Bone marrow (tissue), 2 donors: ENCODE measurements at regions not wholly inside any gene's neighbourhood (a gene's known extent, or its start where the extent isn't known, plus 50 kb on each side); places are given as distances from the start of the nearest gene placed in this dataset.

Experiments
- DNase-seq, 2 donors: peaks; one replicate each; lab custom pipeline; 2025; lab: John Stamatoyannopoulos, UW

DNA sequence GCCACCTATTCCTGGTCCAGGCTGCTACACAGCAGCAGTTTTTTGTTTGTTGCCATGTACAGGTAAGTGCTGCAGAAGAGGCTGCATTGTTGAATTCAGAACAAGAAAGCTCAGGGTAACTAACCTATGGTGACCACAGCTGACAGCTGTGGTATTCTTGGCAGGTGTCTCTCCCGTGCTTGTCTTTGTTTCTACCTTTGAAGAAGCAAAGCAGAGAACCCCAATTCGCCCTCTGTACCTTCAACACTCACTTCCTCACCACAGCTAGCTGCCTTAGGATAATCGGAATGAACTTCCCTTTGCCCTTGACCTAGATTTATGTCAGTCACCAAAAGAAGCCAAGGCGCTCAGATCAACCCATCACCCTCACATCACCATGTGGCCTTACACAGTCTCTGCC is 1703.3 kb upstream of the SLC10A2 start:
- no peak for DNase-seq

DNA sequence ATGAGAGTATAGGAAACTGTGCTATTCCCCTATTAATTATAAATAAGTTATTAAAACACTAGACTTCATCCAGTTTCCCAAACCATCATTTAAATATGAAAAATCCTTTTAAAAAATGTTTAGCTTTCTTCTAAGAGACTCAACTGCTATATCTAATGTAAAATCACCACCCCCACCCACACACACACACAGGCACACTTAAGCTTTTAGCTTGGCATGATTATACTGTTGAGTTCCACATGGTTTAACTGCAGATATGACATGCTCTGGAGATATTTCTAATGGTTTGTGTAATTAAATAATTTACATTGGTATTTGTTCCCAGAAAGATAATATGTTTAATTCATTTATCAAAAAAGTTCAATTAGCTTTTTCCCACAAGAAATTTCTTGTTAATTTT is 1700.1 kb upstream of the SLC10A2 start:
- no peak for DNase-seq

DNA sequence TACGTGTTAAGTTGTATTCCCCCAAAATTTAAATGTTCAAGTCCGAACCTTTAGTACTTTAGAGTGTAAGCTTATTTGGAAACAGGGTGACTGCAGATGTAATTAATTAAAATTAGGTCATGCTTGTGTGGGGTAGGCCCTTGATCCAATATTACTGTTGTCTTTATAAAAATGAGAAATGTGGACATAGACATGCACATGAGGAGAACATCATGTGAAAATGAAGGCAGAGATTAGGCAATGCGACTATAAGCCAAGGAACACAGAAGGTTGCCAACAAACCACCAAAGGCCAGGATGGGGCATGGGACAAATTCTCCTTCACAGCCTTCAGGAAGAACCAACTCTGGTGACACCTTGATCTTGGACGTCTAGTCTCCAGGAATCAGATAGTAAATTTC is 1698.4 kb upstream of the SLC10A2 start:
- no peak for DNase-seq

DNA sequence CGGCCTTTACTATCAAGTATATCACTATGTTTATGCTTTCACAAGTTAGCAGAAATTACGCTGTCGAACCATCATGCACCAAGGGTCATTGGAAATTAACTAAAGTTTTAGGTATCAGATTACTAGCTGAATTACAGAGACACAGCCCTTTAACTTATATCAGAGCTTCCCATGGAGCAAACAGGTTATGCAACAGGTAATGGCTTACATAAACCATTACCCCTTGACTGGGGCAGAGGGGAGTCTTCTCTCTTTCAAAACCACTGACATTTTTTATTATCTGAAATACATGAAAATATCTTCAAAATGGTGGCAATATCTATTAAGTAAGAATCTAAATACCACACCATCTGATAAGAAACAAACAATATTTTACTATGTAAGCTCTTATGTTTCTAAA is 1692.9 kb upstream of the SLC10A2 start:
- no peak for DNase-seq

DNA sequence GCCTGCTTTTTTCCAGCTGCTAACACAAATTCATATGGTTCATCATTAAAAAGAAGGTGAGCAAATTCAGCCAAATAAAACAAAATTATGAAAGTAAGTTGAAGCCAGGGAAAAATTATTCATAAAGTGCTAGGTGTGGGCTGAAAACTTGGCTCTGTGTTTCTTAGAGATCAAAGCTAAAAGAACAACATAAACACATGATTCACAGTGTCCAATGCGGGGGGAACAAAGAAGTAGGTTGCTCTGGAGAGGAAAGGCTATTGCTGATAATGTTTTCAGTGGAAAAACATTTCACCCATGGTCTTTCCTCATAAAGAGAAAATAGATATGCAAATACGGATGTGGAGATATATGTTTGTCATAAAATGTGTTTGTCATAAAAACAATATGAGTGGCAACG is 1691.5 kb upstream of the SLC10A2 start:
- DNase-seq = no peak

DNA sequence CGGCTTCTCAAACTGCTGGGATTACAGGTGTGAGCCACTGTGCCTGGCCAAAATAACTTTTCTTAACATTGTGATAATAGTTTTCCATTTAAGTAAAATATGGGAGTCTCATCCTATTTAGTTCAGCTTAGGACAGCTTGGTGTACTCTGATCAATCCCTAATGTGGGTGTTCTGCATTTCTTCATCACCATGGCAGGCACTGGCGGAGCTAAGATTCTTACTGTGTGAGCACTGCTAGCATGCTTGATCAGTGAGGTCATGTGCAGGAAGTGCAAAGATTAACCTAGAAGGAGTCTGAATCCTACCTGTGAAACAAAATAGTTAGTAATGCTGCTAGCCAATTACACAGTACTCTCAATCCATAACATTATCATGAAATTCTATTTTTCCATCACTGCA is 1684.2 kb upstream of the SLC10A2 start:
- DNase-seq = no peak

DNA sequence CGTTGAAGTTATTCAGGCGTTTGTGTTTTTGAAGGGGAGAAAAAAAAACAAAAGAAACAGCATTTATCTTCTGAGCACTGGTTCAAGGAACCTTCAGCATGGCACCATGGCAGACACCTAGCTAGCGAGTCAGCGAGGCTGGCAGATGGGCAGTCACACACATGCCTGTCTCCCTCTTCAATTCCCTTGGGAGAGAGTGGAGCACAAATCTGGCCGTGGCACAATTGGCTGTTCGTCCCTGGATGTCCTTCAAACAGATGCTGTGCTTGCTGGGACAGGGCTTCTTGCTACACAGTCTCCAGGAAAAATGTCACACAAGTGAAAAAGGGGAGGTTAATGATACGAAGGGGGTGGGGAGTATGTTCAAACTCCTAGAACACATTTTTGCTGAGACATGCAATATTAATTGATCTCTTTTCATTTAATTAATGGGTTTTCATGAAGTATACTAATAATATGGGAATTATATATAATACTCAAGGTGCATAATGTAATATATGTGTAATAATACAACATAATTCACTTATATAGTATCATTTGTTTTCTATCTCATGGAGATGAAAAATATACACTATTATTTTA is 1674.5 kb upstream of the SLC10A2 start:
- DNase-seq = no peak

DNA sequence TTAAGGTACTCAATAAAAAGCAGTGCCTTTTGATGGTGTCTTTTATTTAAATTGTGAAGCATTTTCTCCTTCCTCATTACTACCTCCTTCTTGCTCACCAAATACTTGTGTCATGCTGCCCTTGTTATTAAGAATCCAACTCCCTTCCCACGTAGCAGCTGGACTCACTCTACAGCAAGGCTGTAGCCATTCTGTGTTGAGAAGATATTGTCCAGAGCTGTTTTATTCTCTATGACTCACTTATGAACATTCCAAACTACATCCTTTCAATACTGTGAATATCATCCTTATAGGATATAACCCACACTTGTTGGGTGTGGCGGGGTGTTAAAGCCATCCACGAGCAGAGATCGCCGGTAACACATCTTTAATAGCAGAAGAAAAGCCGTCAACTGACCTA is 1671.5 kb upstream of the SLC10A2 start:
- DNase-seq = no peak

DNA sequence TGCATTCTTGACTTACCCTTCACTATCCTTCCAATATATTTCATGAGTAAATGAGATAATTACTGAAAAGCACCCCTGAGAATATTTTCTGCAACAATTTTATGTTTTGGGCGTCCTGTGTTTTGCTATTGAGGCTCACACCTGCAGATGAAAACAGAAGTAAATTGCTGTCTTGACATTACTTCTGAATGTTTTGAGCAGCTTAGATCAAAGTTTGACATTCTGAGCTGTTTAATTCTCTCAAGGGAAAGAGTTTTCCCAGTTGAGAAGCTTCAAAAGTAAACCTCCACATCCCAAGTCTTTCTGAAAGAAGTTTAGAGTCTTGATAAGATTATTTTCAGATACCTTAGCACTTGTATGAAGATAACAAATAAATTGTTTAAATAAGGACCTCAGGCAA is 1667.2 kb upstream of the SLC10A2 start:
- DNase-seq = no peak

DNA sequence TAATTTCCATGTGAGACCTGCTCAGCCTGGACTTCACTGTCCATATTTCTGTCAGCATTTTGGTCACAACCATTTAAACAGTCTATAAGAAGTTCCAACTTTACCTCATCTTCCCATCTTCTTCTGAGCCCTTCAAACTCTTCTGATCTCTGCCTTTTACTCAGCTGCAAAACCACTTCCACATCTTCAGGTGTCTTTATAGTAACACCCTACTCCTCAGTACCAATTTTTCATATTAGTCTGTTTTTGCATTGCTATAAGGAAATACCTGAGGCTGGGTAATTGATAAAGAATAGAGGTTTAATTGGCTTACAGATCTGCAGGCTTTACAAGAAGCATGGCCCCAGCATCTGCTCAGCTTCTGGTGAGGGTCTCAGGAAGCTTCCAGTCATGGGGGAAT is 1648.9 kb upstream of the SLC10A2 start:
- no peak for DNase-seq

DNA sequence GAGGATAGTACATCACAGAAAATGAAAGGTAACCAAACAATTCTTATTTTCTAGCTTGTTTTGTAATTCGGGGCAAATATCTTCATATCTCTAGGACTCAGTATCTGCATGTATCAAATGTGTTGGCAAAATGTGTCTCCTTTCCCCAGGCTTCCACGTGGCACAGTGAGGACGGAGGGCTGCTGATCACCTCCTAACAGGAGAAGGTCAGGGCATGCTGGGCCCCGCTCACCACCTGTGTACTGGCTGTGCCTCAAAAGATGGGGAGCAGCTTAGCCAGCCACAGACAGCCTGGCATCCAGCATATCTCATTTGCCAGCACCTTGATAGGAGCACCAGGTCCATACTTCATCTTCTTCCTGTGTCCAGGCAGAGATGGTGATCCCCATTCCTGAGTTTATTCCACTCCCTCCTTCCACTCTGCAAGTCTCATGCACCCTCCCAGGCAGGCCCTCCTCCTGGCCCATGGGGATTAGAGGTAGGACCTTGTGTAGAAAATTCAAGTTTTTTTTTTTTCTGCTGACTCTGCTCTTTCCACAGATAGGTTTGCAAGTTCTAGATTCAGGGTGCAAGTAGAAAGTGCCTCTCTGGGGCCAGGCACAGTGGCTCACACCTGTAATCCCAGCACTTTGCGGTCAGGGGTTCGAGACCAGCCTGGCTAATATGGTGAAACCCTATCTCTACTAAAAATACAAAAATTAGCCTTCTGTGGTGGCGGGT is 1639.0 kb upstream of the SLC10A2 start:
- DNase-seq = no peak

DNA sequence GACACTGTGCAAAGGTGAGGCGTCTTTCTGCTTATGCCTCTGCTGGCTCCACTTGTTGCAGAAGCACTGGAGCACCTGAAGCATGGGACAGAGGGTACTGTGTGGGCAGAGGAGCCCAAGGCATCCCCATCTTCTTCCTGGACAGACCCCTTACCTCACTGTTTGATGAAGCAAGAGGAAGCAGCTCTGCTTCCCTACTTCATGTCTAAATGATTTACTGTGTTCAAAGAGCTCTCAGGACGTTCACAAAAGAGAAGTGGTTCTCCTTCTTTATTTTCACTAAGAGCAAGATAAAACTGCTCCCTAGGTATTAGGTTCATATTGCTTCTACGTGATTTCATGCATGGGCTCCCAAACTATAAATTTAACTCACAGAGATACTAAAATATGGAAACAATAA is 1635.4 kb upstream of the SLC10A2 start:
- no peak for DNase-seq

DNA sequence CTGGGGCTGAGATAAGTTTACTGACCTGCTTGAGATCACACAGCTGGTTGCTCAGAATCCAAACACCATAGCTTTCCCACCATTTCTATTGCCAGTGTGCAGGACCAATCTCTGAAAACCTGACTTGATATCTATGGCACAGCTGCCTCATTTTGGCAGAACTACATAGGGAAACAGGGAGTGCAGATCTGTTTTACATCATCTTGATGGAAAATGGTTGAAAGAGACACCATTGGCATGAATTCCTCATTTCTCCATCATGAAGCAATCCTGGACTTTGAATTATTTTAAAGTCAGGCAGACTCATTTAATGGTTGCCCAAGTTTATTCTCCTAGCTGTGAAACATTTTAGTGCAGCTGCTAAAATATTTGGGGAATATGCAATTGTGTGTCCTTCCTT is 1628.2 kb upstream of the SLC10A2 start:
- no peak for DNase-seq

DNA sequence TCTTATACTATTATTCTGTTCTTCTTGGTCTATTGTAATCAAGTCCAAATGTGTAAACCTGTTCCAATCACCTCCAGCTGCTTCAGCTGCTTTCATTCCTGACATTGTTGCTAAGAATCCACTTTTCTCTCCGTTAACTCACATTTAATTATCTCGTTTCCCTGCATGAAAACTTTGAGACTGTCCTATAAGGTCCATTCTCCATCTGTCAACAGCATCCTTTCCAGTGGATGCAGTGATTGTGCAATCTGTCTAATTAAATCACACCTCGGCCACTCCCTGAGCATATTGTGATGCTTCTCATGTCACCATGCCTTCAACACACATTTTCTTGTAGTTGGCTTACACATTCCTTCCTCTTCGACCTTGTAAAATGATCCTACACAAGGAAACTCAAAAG is 1626.9 kb upstream of the SLC10A2 start:
- DNase-seq = no peak

DNA sequence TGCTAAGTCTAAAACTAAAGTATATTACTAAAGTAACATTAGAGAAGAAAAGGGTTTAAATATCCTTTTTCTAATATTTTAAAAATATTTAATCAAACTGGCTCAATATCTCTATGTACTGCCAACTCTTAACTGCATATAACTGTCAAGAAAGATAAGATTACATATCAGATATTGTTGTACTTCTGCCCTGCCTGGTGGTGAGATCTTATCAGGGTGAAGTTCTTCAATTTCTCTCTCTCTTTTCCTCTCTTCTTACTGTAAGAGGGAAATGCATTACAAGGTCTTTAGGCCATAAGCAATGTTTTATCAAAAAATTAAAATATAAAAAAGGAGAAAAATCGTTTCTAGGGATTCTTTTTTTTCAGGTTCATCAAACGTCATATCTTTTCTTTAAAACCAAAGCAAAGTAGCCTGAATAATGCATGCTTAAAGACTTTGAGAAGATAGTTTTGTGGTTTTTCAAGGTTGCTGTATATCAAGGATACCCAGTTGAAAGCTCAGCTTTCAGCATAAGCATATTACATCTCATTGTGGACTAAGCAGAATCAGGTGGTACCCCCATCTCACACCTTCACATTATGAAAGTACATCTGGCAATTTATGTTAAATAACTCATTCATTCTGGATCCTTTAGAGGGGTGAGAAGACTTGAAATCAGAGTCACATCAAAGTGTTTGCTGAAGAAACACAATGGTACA is 1625.7 kb upstream of the SLC10A2 start:
- no peak for DNase-seq

DNA sequence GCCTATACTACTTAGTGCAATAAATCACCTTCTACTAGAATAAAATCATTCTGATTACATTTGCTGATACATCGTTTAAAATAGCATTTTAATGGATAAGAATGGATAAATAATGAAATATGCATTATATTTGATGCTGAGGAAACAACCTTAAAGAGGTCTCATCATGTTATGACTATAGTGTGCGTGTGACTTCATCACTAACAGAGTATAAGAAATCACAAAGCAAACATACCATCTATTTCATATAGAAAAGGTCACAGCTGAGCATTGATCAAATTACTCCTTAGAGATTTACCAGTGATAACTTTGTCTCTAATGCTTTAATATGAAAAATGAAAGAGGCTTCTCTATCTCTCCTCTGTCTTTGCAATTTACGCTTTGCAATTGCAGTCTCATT is 1620.3 kb upstream of the SLC10A2 start:
- no peak for DNase-seq

DNA sequence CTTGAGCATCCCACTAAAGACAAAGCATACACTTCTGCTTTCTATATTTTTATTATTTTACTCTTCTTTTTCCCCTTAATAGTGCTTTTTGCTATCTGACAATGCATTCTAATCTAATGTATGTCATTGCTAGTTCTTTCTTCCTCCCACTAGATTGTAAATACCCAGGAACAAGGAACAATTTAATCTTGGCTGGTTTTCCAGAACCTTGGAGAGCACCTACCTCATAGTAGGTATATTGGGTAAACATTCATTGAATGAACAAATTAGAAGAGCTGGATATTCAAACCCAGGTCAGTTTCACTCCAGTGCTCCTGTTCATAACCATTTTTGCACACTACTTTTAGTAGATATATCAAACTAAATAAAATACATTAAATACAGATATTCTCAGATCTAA is 1617.6 kb upstream of the SLC10A2 start:
- DNase-seq = no peak

DNA sequence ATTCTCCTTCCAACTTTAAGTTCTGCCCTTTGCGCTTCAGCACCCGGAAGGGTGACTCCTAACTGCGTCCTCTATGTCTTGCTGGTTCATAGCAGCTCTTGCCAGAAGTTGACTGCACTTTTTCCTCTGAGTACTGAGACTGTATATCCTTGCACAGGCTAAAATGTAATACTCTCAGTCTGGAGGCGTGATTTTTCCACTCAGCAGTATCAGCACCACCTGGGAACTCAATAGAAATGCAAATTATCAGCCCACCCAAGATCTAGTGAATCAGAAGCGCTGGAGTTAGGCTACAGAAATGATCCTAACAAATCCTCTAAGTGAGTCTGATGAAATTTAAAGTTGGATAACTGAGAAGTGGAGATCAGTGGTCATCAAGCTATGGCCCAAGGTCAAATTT is 1611.9 kb upstream of the SLC10A2 start:
- DNase-seq = no peak

DNA sequence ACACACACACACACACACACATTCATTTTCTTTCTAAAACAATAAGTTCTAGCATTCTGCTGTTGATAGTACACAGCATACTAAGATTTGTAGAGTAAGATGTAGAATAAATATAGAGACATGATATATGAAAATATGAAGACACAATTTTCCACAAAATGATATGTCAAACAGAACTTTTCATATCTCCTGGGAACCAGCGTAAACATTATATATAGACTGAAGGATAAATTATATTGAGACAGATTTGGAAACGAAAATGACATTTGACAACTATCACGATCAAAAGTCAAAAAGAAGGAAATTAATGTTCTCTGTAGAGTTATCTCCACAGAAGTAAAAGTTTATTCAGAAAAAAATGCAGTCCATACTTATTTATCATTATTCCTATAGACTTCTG is 1605.7 kb upstream of the SLC10A2 start:
- no peak for DNase-seq

DNA sequence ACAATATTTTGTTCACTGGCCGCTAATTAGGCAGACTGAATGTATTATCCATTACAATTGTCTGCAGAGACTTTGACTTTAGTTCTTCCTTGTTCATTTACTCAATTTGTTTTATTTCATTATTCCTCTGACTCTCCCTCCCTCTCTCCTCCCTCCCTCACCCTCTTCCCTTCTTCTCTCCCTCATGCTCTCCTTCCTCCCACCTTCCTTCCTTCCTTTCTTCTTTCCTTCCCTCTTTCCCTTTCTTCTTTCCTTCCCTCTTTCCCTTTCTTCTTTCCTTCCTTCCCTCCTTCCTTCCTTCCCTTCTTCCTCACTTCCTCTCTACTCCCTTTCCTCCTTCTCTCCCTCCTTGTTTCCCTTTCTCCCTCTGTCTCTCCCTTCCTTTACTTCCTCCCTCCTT is 1591.0 kb upstream of the SLC10A2 start:
- DNase-seq = no peak

DNA sequence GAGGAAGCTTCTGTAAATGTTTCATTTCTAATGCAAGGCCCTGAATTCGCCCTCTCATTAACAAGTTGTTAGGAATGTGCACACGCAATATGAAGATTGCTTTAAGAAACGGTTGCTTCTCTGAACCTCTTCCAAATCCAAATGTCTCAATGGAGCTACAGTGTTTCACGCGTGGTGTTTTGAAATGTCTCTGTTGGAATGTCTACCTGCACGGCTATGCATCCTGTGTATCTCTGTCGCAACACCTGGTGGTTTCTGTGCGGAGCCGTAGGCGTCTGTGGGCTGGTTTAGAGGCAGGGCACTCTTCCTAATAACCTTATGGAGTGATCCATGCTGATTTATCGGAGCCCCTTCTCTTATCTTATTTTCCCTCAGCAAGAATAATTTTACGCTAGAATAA is 1584.2 kb upstream of the SLC10A2 start:
- DNase-seq = no peak

DNA sequence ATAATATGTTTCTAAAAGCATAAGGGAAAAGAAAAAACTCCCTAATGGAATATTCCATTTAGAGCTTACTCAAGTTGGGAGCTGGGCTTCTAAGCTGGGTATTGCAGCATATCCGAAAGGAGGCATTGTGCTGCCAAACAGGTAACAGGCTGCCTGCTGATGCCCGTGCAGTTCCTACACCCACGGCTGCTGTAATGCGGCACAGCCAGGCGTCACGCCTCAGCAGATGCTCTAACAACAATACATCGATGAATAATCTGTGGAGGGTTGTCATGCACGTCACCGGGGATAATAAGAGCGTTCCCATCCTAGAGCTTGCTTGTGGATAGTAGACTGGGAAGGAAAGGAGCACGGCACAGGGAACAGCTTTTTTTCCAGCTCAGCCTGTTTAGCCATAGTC is 1582.1 kb upstream of the SLC10A2 start:
- DNase-seq = no peak

DNA sequence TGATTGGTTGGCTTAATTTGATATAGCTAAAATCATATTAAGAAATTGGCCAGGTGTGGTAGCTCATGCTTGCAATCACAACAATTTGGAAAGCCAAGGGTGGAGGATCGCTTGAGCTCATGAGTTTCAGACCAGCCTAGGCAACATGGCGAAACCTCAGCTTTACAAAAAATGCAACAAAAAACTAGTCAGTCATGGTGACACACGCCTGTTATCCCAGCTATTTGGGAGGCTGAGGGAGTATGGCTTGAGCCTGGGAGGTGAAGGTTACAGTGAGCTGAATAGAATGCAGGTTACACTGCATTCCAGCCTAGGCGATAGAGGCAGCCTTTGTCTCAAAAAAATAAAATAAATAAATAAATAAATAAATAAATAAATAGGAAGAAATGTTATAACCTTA is 1579.6 kb upstream of the SLC10A2 start:
- no peak for DNase-seq

DNA sequence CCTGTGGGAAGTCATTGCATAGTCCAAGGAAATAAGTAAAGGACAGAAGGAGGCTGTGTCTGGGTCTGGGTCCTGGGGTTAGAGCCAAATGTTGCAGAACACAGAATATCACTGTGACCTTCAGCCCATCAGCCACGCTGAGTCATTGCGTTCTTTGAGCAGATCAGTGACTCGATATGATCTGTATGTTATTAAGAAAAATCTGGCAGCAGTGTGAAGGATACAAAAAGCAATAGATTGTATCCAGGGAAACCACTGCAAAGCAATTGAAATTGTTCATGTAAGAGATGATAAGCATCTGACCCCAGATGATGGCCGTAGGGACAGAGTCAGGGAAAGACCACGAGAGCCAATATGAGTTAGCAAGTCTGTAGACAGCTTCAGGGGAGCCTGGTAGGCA is 1575.1 kb upstream of the SLC10A2 start:
- DNase-seq = no peak
